Ishikawa (cell line): ENCODE measurements at regions not wholly inside any gene's neighbourhood (a gene's known extent, or its start where the extent isn't known, plus 50 kb on each side); places are given as distances from the start of the nearest gene placed in this dataset.

ENCODE experiments used
- CEBPB ChIP-seq: IDR thresholded peaks from 2 replicates; pipeline ENCODE4 v1.6.1; 2012
- CREB1 ChIP-seq: IDR thresholded peaks from 2 replicates; pipeline ENCODE4 v1.6.1; 2012; ENCODE audit warnings: low read depth
- EGR1 ChIP-seq: IDR thresholded peaks from 2 replicates; pipeline ENCODE4 v1.6.1; 2012
- EP300 ChIP-seq: IDR thresholded peaks from 2 replicates; pipeline ENCODE4 v1.6.1; 2012; ENCODE audit warnings: borderline replicate concordance
- FOXM1 ChIP-seq: IDR thresholded peaks from 2 replicates; pipeline ENCODE4 v1.6.1; 2012; ENCODE audit warnings: low read depth, borderline replicate concordance
- MAX ChIP-seq: IDR thresholded peaks from 2 replicates; pipeline ENCODE4 v1.6.1; 2012
- NFIC ChIP-seq: IDR thresholded peaks from 2 replicates; pipeline ENCODE4 v1.6.1; 2012
- RAD21 ChIP-seq: IDR thresholded peaks from 2 replicates; pipeline ENCODE4 v1.6.1; 2012; ENCODE audit warnings: low read depth
- REST ChIP-seq: IDR thresholded peaks from 2 replicates; pipeline ENCODE4 v1.6.1; 2012; ENCODE audit warnings: low read depth, mild to moderate bottlenecking
- TAF1 ChIP-seq: IDR thresholded peaks from 2 replicates; pipeline ENCODE4 v1.6.1; 2012; ENCODE audit warnings: low read depth, mild to moderate bottlenecking
- TCF12 ChIP-seq: IDR thresholded peaks from 2 replicates; pipeline ENCODE4 v1.6.1; 2012; ENCODE audit warnings: low read depth
- TEAD4 ChIP-seq: IDR thresholded peaks from 2 replicates; pipeline ENCODE4 v1.6.1; 2012
- YY1 ChIP-seq: IDR thresholded peaks from 2 replicates; pipeline ENCODE4 v1.6.1; 2012; ENCODE audit warnings: low read depth
- ZBTB7A ChIP-seq: IDR thresholded peaks from 2 replicates; pipeline ENCODE4 v1.6.1; 2012; ENCODE audit warnings: low read depth
- TF ChIP-seq, protein P1 (sequence below): IDR thresholded peaks from 2 replicates; pipeline ENCODE4 v1.6.1; 2012

DNA sequence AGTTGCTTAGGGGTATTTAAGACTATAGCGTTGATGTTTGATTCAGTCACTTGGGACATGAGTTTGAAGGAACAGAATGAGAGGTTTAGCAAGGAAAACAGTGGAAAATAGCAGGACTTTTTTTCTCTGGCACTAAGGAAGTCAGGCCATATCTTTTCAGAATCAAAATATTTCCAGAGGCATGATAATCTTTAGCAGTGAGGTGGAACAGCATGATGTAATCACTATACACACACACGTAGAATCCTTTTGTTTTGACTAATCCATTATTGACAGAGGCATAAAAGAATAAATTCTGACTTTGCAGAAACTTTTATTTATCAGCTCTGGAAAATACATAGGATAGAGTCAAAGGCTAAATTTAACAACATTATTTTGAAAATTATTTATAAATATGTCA lies 174.1 kb downstream of the ZPLD1 start:
- TF ChIP-seq NFIC (no peak), ZBTB7A (no peak), MAX (no peak), YY1 (no peak), TEAD4 (no peak), CEBPB (no peak), RAD21 (no peak), REST (no peak), TAF1 (no peak), FOXM1 (no peak), CREB1 (no peak), EP300 (no peak), TCF12 (no peak), EGR1 (no peak)
- TF ChIP-seq, protein P1, sequence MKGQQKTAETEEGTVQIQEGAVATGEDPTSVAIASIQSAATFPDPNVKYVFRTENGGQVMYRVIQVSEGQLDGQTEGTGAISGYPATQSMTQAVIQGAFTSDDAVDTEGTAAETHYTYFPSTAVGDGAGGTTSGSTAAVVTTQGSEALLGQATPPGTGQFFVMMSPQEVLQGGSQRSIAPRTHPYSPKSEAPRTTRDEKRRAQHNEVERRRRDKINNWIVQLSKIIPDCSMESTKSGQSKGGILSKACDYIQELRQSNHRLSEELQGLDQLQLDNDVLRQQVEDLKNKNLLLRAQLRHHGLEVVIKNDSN: no peak

DNA sequence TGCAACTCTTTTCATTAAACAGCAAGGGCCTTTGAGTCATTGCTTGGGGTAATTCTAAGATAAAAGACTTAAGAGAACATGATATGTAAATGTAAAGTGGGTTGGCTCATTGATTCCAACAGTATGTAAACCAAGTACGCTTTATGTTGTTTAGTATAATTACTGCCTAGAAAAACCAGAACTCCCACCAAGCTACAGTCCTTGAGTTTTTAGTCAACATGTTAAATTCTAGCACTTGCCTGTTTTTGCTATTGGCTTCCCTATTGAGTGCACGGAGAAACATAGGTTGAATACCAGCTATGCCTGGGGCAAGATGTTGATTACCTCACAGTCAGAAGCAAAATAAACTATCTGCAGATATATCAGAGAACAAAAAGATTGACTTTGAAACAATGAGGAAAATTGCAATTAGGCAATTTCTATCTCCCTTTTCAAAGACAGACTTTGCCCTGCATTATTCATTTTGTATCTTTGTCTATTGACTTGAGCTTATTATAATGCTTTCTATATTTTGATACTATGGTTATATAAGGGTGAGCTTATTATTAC lies 179.3 kb downstream of the ZPLD1 start:
- TF ChIP-seq EGR1 (no peak), TCF12 (no peak), CREB1 (no peak), CEBPB (no peak), YY1 (no peak), EP300 (no peak), TEAD4 (no peak), ZBTB7A (no peak), FOXM1 (no peak), MAX (no peak), RAD21 (no peak), NFIC (no peak), REST (no peak), TAF1 (no peak)
- TF ChIP-seq, protein P1: no peak

- TF ChIP-seq MAX (no peak), TEAD4 (no peak), YY1 (no peak), ZBTB7A (no peak), TCF12 (no peak), FOXM1 (no peak), TAF1 (no peak), RAD21 (no peak), REST (no peak), EGR1 (no peak), CEBPB (no peak), EP300 (no peak), CREB1 (no peak), NFIC (no peak)
- TF ChIP-seq, protein P1: no peak
These were observed 179.8 kb downstream of the ZPLD1 start for GRCh38 chr3:102614585-102614984.

GRCh38 chr3:102617381-102617780 lies 182.6 kb downstream of the ZPLD1 start:
- TF ChIP-seq REST (no peak), YY1 (no peak), RAD21 (no peak), NFIC (no peak), CEBPB (no peak), EGR1 (no peak)
